ENCODE measurements at regions not wholly inside any gene's neighbourhood (a gene's known extent, or its start where the extent isn't known, plus 50 kb on each side); places are given as distances from the start of the nearest gene placed in this dataset.

GRCh38 chr1:36532810-36533401 lies 50.2 kb upstream of the CSF3R start:
- H3K4me1 Mint-ChIP-seq = no peaks in the 10 kb centered on the region
- no peak for DNase-seq
- no peaks in the 10 kb centered on the region for H3K9me3 Mint-ChIP-seq
- no peak overlapping the region for H3K4me3 Mint-ChIP-seq
- peaks cover 2 to 10% (median 3%) of the 10 kb centered on the region in 3 donors for H3K27me3 Mint-ChIP-seq (ENCODE audit: low read depth in 3 of 3)
- no peak overlapping the region for H3K27ac Mint-ChIP-seq
- no peaks in the 10 kb centered on the region for H3K36me3 Mint-ChIP-seq
